NCI-H526 treated with DMSO at 0.1 percent for 48 hours (cell line): ENCODE measurements at regions not wholly inside any gene's neighbourhood (a gene's known extent, or its start where the extent isn't known, plus 50 kb on each side); places are given as distances from the start of the nearest gene placed in this dataset.
"Not testable (repeated sequence)": the region's sequence is repeated elsewhere in the genome, so short reads cannot be mapped to it uniquely, and the experiment has no call there.

ENCODE experiments used
- DNase-seq: peaks from one replicate; lab custom pipeline; 2025; lab: John Stamatoyannopoulos, UW

- DNase-seq = no peak
Measured at GRCh38 chr22:48758881-48759875, 1068.5 kb downstream of the BRD1 start.

GRCh38 chr22:48757985-48758561 lies 1069.6 kb downstream of the BRD1 start:
- no peak for DNase-seq

GRCh38 chr22:48757581-48757980 lies 1070.1 kb downstream of the BRD1 start:
- DNase-seq = no peak

GRCh38 chr22:48757135-48757534 lies 1070.5 kb downstream of the BRD1 start:
- not testable (repeated sequence) for DNase-seq

GRCh38 chr22:48756146-48757111 lies 1071.2 kb downstream of the BRD1 start:
- DNase-seq = no peak

GRCh38 chr22:48755059-48755949 lies 1072.4 kb downstream of the BRD1 start:
- DNase-seq = no peak

GRCh38 chr22:48754611-48755058 lies 1073.0 kb downstream of the BRD1 start:
- no peak for DNase-seq

GRCh38 chr22:48753752-48754517 lies 1073.7 kb downstream of the BRD1 start:
- no peak for DNase-seq

GRCh38 chr22:48753381-48753730 lies 1074.3 kb downstream of the BRD1 start:
- DNase-seq = no peak

GRCh38 chr22:48752451-48753380 lies 1075.0 kb downstream of the BRD1 start:
- DNase-seq = no peak

- no peak for DNase-seq
Measured at GRCh38 chr22:48751539-48752437, 1075.9 kb downstream of the BRD1 start.

- no peak for DNase-seq
Measured at GRCh38 chr22:48750826-48751440, 1076.7 kb downstream of the BRD1 start.

- no peak for DNase-seq
Measured at GRCh38 chr22:48750282-48750681, 1077.4 kb downstream of the BRD1 start.

GRCh38 chr22:48749555-48750227 lies 1078.0 kb downstream of the BRD1 start:
- DNase-seq = no peak

GRCh38 chr22:48748860-48749554 lies 1078.7 kb downstream of the BRD1 start:
- DNase-seq = no peak

GRCh38 chr22:48748113-48748859 lies 1079.4 kb downstream of the BRD1 start:
- no peak for DNase-seq
